Pons (tissue), 1 donor: ENCODE measurements at regions not wholly inside any gene's neighbourhood (a gene's known extent, or its start where the extent isn't known, plus 50 kb on each side); places are given as distances from the start of the nearest gene placed in this dataset.
"Not testable (repeated sequence)": the region's sequence is repeated elsewhere in the genome, so short reads cannot be mapped to it uniquely, and the experiment has no call there.

Experiments
- DNase-seq: peaks from one replicate; pipeline ENCODE4 v3.0.0-alpha.2; 2016; ENCODE audit warnings: low spot score

- peak; percentile 40 for DNase-seq
Measured at GRCh38 chr10:64115908-64116643, 594.9 kb downstream of the REEP3 start.

- DNase-seq, result no peak
Measured at GRCh38 chr10:64116707-64117106, 595.5 kb downstream of the REEP3 start.

GRCh38 chr10:64118736-64119135 is 597.5 kb downstream of the REEP3 start:
- DNase-seq, result no peak

- DNase-seq, result not testable (repeated sequence)
Measured at GRCh38 chr10:64120301-64120980, 599.2 kb downstream of the REEP3 start.

- no peak for DNase-seq
Measured at GRCh38 chr10:64130152-64130551, 609.0 kb downstream of the REEP3 start.

GRCh38 chr10:64134676-64135075 is 613.5 kb downstream of the REEP3 start:
- no peak for DNase-seq

GRCh38 chr10:64142395-64142794 is 621.2 kb downstream of the REEP3 start:
- no peak for DNase-seq

GRCh38 chr10:64148607-64149006 is 627.4 kb downstream of the REEP3 start:
- peak; percentile 53 for DNase-seq

GRCh38 chr10:64156166-64156565 is 635.0 kb downstream of the REEP3 start:
- DNase-seq, result peak; percentile 21

GRCh38 chr10:64158551-64158950 is 637.4 kb downstream of the REEP3 start:
- DNase-seq, result no peak

- no peak for DNase-seq
Measured at GRCh38 chr10:64159910-64160872, 639.0 kb downstream of the REEP3 start.

- no peak for DNase-seq
Measured at GRCh38 chr10:64170791-64171190, 649.6 kb downstream of the REEP3 start.

GRCh38 chr10:64173826-64174225 is 652.6 kb downstream of the REEP3 start:
- no peak for DNase-seq

- no peak for DNase-seq
Measured at GRCh38 chr10:64174666-64175255, 653.6 kb downstream of the REEP3 start.

GRCh38 chr10:64175271-64175962 is 654.2 kb downstream of the REEP3 start:
- no peak for DNase-seq

- no peak for DNase-seq
Measured at GRCh38 chr10:64182671-64183070, 661.5 kb downstream of the REEP3 start.

GRCh38 chr10:64191286-64191685 is 670.1 kb downstream of the REEP3 start:
- no peak for DNase-seq

- DNase-seq, result no peak
Measured at GRCh38 chr10:64196638-64197315, 675.6 kb downstream of the REEP3 start.

GRCh38 chr10:64201936-64202335 is 680.7 kb downstream of the REEP3 start:
- DNase-seq, result no peak

- DNase-seq, result not testable (repeated sequence)
Measured at GRCh38 chr10:64204504-64204903, 683.3 kb downstream of the REEP3 start.

- no peak for DNase-seq
Measured at GRCh38 chr10:64206409-64206808, 685.2 kb downstream of the REEP3 start.
